ENCODE measurements at regions not wholly inside any gene's neighbourhood (a gene's known extent, or its start where the extent isn't known, plus 50 kb on each side); places are given as distances from the start of the nearest gene placed in this dataset.
"Not testable (repeated sequence)": the region's sequence is repeated elsewhere in the genome, so short reads cannot be mapped to it uniquely, and the experiment has no call there.

DNA sequence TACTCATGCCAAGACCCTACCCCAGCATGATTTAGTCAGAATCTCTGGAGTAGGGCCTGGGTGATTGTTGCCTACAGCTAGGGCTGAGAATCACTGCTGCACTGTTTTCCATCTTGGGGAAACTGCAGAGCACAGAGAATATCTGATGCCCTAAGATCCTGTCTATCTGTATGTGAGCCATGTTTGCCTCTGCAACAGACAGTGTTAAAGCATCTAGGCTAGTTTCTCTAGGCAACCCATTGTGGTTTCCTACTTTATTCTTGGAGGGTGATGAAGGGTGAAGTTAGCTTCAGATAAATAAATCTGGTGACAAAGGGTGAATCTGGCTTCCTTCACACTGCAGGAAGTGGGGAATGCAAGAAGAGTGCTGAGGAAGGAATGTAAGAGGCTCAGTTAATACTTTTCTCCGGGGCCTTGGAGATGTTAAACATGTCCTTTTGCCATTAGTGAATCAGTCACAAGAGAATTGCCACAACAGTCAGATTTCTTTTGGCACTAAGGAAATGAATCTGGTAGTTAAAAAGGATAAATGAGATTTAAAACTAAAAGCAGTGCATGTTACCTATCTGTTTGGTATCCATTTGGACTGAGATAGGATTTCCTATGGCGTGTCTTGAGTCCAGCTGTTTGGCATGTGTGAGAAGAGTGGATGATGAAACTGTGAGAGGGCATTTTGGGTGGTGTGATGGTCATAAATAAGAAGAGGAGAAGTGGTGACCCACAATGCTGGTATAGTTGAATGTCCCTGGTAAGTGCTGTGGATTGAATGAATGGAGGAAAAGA lies 119.6 kb upstream of the IKBKE start:
- not testable (repeated sequence) for H3K9me3 ChIP-seq (ENCODE audit: low read depth, low read length); H3K27me3 ChIP-seq (ENCODE audit: insufficient read depth, low read length); H3K4me2 ChIP-seq (ENCODE audit: insufficient read depth, low read length); H3K36me3 ChIP-seq (ENCODE audit: insufficient read depth, low read length); H3K4me1 ChIP-seq (ENCODE audit: insufficient read depth, low read length); DNase-seq (ENCODE audit: insufficient read length, low spot score, missing footprints); H3K27ac ChIP-seq (ENCODE audit: low read depth, low read length); H2AFZ ChIP-seq (ENCODE audit: low read length); H3K4me3 ChIP-seq (ENCODE audit: insufficient read depth, low read length); H3K79me2 ChIP-seq (ENCODE audit: insufficient read depth, low read length); H4K20me1 ChIP-seq (ENCODE audit: insufficient read depth, low read length)

GRCh38 chr1:206351276-206352052 lies 118.8 kb upstream of the IKBKE start:
- H2AFZ ChIP-seq (ENCODE audit: low read length); H3K79me2 ChIP-seq (ENCODE audit: insufficient read depth, low read length): not testable (repeated sequence)

GRCh38 chr1:206356310-206356709 lies 114.0 kb upstream of the IKBKE start:
- H3K9me3 ChIP-seq (ENCODE audit: low read depth, low read length); H3K27me3 ChIP-seq (ENCODE audit: insufficient read depth, low read length); H4K20me1 ChIP-seq (ENCODE audit: insufficient read depth, low read length); H3K27ac ChIP-seq (ENCODE audit: low read depth, low read length); H3K4me1 ChIP-seq (ENCODE audit: insufficient read depth, low read length); H2AFZ ChIP-seq (ENCODE audit: low read length); H3K4me3 ChIP-seq (ENCODE audit: insufficient read depth, low read length); H3K36me3 ChIP-seq (ENCODE audit: insufficient read depth, low read length); H3K79me2 ChIP-seq (ENCODE audit: insufficient read depth, low read length); H3K4me2 ChIP-seq (ENCODE audit: insufficient read depth, low read length); DNase-seq (ENCODE audit: insufficient read length, low spot score, missing footprints): not testable (repeated sequence)

More at GRCh38 chr1:206351276-206352052, 118.8 kb upstream of the IKBKE start:
- H4K20me1 ChIP-seq (ENCODE audit: insufficient read depth, low read length); H3K9me3 ChIP-seq (ENCODE audit: low read depth, low read length); H3K4me1 ChIP-seq (ENCODE audit: insufficient read depth, low read length); H3K36me3 ChIP-seq (ENCODE audit: insufficient read depth, low read length); H3K27me3 ChIP-seq (ENCODE audit: insufficient read depth, low read length); H3K4me2 ChIP-seq (ENCODE audit: insufficient read depth, low read length); H3K27ac ChIP-seq (ENCODE audit: low read depth, low read length); H3K4me3 ChIP-seq (ENCODE audit: insufficient read depth, low read length); DNase-seq (ENCODE audit: insufficient read length, low spot score, missing footprints): not testable (repeated sequence)

DNA sequence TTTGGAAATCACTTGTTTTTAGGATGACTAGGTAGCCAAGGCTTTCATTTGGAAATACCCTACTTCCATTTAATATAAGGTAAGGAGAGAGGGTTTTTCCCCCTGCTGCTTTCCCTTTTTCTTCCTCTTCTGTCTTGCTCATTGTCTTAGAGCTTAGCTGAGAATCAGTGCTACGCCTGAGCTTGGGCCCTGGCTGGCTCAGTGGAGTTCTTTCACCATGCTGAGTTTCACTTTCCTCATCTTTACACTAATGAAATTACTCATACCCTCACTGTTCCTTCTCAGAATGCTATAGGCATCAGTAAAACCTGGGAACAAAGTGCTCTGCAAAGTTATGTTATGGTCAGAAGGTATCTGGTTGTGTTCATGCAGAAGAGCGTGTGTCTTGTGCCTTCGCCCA lies 112.3 kb upstream of the IKBKE start:
- H3K4me3 ChIP-seq (ENCODE audit: insufficient read depth, low read length); H3K9me3 ChIP-seq (ENCODE audit: low read depth, low read length); H3K4me2 ChIP-seq (ENCODE audit: insufficient read depth, low read length); H3K27ac ChIP-seq (ENCODE audit: low read depth, low read length); H3K79me2 ChIP-seq (ENCODE audit: insufficient read depth, low read length); DNase-seq (ENCODE audit: insufficient read length, low spot score, missing footprints); H4K20me1 ChIP-seq (ENCODE audit: insufficient read depth, low read length); H3K27me3 ChIP-seq (ENCODE audit: insufficient read depth, low read length); H2AFZ ChIP-seq (ENCODE audit: low read length); H3K4me1 ChIP-seq (ENCODE audit: insufficient read depth, low read length); H3K36me3 ChIP-seq (ENCODE audit: insufficient read depth, low read length): not testable (repeated sequence)

DNA sequence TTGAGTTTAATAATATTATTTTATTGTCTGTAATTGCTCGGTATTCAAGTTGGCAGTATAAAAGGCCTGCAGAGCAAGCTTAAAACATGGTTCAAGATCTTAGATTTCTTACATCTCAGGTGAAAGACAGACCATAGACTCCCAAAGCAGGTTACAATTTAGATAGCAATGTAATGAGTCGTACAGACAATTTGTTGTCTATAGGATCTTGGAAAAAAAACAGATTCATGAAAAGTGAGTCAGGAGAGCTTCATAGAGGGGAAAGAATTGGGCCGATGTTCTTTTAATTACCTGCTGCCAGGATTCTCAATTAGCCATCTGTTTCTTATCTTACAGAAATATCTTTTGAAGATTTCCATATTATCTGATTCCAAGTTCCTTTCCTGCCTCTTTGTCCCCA lies 111.5 kb upstream of the IKBKE start:
- H2AFZ ChIP-seq (ENCODE audit: low read length); H3K9me3 ChIP-seq (ENCODE audit: low read depth, low read length); H3K79me2 ChIP-seq (ENCODE audit: insufficient read depth, low read length); H3K4me3 ChIP-seq (ENCODE audit: insufficient read depth, low read length); H4K20me1 ChIP-seq (ENCODE audit: insufficient read depth, low read length); H3K4me2 ChIP-seq (ENCODE audit: insufficient read depth, low read length); H3K27me3 ChIP-seq (ENCODE audit: insufficient read depth, low read length); DNase-seq (ENCODE audit: insufficient read length, low spot score, missing footprints); H3K4me1 ChIP-seq (ENCODE audit: insufficient read depth, low read length); H3K36me3 ChIP-seq (ENCODE audit: insufficient read depth, low read length); H3K27ac ChIP-seq (ENCODE audit: low read depth, low read length): not testable (repeated sequence)

GRCh38 chr1:206359377-206359776 lies 110.9 kb upstream of the IKBKE start:
- H4K20me1 ChIP-seq (ENCODE audit: insufficient read depth, low read length); H2AFZ ChIP-seq (ENCODE audit: low read length); H3K4me2 ChIP-seq (ENCODE audit: insufficient read depth, low read length); H3K4me3 ChIP-seq (ENCODE audit: insufficient read depth, low read length); DNase-seq (ENCODE audit: insufficient read length, low spot score, missing footprints); H3K27me3 ChIP-seq (ENCODE audit: insufficient read depth, low read length); H3K79me2 ChIP-seq (ENCODE audit: insufficient read depth, low read length); H3K9me3 ChIP-seq (ENCODE audit: low read depth, low read length); H3K4me1 ChIP-seq (ENCODE audit: insufficient read depth, low read length); H3K27ac ChIP-seq (ENCODE audit: low read depth, low read length); H3K36me3 ChIP-seq (ENCODE audit: insufficient read depth, low read length): not testable (repeated sequence)

DNA sequence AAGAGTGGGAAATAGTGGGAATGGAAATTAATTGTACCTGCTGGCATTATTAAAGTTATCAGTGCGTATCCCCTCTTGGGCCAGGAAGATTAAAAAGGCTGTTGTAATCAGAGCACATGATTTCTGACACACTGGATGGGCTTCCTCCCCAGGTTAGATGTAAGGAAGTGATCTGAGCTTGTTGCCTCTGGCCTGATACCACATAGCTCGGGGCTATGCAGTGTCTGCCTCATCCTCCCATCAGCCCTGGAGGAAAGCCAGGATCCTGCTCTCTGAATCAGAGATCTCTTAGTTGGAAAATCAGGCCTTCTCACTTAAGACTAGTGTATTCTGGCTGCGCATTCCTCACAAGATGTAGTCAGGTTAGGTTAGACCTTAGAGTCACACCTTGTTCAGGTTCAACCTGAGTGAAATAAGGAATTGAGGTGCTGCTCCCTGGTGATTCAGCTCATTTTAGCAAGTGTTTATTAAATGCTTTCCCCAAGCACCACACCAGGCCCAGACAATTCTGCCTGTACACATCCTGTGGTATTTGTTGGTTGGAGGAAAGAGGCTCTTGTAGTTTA lies 108.2 kb upstream of the IKBKE start:
- not testable (repeated sequence) for H3K4me1 ChIP-seq (ENCODE audit: insufficient read depth, low read length); H2AFZ ChIP-seq (ENCODE audit: low read length); H3K36me3 ChIP-seq (ENCODE audit: insufficient read depth, low read length); H3K4me3 ChIP-seq (ENCODE audit: insufficient read depth, low read length); DNase-seq (ENCODE audit: insufficient read length, low spot score, missing footprints); H3K9me3 ChIP-seq (ENCODE audit: low read depth, low read length); H3K4me2 ChIP-seq (ENCODE audit: insufficient read depth, low read length); H3K27ac ChIP-seq (ENCODE audit: low read depth, low read length); H3K79me2 ChIP-seq (ENCODE audit: insufficient read depth, low read length); H4K20me1 ChIP-seq (ENCODE audit: insufficient read depth, low read length); H3K27me3 ChIP-seq (ENCODE audit: insufficient read depth, low read length)

GRCh38 chr1:206362994-206363393 lies 107.3 kb upstream of the IKBKE start:
- not testable (repeated sequence) for H3K4me1 ChIP-seq (ENCODE audit: insufficient read depth, low read length); H3K27me3 ChIP-seq (ENCODE audit: insufficient read depth, low read length); H3K4me2 ChIP-seq (ENCODE audit: insufficient read depth, low read length); H3K27ac ChIP-seq (ENCODE audit: low read depth, low read length); H3K79me2 ChIP-seq (ENCODE audit: insufficient read depth, low read length); H2AFZ ChIP-seq (ENCODE audit: low read length); H3K36me3 ChIP-seq (ENCODE audit: insufficient read depth, low read length); H3K4me3 ChIP-seq (ENCODE audit: insufficient read depth, low read length); H3K9me3 ChIP-seq (ENCODE audit: low read depth, low read length); DNase-seq (ENCODE audit: insufficient read length, low spot score, missing footprints); H4K20me1 ChIP-seq (ENCODE audit: insufficient read depth, low read length)

Measured in osteoblast (primary cell).